HG02973 (cell line): ENCODE measurements at regions not wholly inside any gene's neighbourhood (a gene's known extent, or its start where the extent isn't known, plus 50 kb on each side); places are given as distances from the start of the nearest gene placed in this dataset.
"Not testable (repeated sequence)": the region's sequence is repeated elsewhere in the genome, so short reads cannot be mapped to it uniquely, and the experiment has no call there.

Source experiments
- ATAC-seq: cut with Tn5 transposase; IDR thresholded peaks from one replicate; pipeline ENCODE4 v1.9.1; 2021; ENCODE audit warnings: moderate library complexity; ENCODE audit not compliant: unreplicated experiment

GRCh38 chr7:81487516-81487915, 282.3 kb downstream of the HGF start:
- no peak for ATAC-seq

DNA sequence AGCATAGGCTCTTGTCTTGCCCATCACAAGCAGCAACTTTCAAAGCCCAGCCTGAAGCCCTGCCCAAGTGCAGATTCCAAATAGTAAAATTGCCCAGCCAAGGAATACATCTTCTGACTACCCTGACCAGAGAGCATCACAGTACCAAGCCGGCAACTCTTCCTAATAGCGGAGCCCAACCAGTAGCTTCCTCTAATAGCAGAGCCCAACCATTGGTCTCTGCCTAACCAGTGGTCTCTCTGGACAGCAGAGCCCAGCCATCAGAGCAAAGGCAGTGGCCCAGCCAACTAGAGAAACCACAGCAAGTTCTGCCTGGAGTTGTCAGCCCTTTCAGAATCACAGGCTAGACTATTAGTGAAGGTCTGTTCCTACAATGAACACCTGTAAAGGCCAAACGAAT, 285.6 kb downstream of the HGF start:
- ATAC-seq, result no peak

- ATAC-seq, result no peak
Observed at GRCh38 chr7:81482600-81483186, 287.2 kb downstream of the HGF start.

- no peak for ATAC-seq
Observed at GRCh38 chr7:81478664-81479063, 291.2 kb downstream of the HGF start.

- not testable (repeated sequence) for ATAC-seq
Observed at GRCh38 chr7:81478201-81478600, 291.6 kb downstream of the HGF start.

DNA sequence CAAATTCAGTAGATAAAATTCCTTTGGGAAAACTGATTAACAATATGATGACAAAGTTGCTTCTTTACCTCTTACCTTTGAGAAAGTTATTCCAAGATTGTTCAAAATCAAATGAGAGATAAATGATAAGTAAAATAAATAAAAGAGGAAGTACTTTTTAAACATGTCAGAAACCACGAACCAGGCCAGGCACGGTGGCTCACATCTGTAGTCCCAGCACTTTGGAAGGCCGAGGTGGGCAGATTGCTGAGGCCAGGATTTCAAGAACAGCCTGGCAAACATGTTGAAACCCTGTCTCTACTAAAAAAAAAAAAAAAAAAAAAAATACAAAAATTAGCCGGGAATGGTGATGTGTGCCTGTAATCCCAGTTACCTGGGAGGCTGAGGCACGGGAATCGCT, 296.6 kb downstream of the HGF start:
- no peak for ATAC-seq

GRCh38 chr7:81470724-81471379, 299.0 kb downstream of the HGF start:
- ATAC-seq, result no peak

- peak; percentile 72 for ATAC-seq
Observed at GRCh38 chr7:81469869-81470723, 299.8 kb downstream of the HGF start.

GRCh38 chr7:81469153-81469868, 300.5 kb downstream of the HGF start:
- no peak for ATAC-seq

DNA sequence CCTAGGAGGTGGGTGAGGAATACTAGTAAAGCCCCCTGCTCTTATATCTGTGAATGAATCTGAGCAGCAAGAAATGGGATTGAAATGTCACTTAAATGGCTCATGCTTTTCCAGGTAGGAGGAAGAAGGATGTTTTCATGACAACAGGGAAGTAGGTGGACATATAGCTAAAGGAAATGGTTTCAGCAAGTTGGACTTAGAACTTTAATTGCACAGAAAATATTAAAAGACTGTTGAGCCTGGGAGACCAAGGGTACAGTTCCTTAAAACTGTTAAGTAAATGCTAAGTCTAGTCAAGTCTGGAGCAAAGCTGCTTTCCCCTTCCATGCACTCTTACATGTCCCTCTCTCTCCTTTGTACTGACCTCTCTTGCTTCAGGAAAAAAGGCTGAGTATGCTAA, 301.3 kb downstream of the HGF start:
- no peak for ATAC-seq

GRCh38 chr7:81467964-81468363, 301.9 kb downstream of the HGF start:
- ATAC-seq, result no peak

DNA sequence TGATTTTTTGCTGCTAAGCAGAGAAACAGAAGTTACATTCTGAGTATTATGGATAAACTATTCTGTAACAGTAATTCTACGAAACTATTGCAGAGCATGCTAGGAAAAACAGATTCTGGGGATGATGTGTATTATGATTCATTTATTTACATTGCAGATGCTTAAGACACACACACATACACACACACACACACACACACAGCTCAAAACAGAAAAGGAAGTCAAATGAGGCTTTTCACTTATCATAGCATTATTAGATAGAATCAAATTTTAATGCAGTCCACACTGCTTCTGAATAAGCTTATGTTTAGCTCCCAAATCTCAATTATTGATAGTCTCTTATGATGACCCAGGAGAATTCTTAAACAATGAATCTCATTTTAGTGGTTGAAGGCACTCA, 307.2 kb downstream of the HGF start:
- no peak for ATAC-seq

GRCh38 chr7:81460250-81461045, 309.4 kb downstream of the HGF start:
- ATAC-seq, result no peak

- ATAC-seq, result no peak
Observed at GRCh38 chr7:81459485-81459884, 310.4 kb downstream of the HGF start.

- no peak for ATAC-seq
Observed at GRCh38 chr7:81457852-81458522, 311.9 kb downstream of the HGF start.

- not testable (repeated sequence) for ATAC-seq
Observed at GRCh38 chr7:81453770-81454169, 316.1 kb downstream of the HGF start.

DNA sequence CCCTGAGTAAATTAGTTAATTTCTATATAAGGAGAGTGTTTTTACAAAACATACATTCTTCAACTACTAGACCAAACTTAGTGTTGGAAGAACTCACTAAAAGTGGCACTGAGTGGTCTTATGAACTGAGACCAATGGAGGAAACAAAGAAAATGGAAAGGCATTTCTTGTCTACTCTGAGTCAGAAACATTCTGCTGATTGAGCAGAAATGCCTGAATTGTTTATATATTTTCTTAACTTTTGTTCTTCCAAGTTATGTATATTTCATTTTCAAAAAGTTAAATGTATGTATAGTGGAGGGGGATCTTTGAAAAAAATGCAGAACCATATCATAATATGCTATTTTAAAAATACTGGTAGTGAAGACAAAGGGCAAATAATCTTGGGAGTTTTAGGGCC, 320.7 kb downstream of the HGF start:
- ATAC-seq, result no peak

DNA sequence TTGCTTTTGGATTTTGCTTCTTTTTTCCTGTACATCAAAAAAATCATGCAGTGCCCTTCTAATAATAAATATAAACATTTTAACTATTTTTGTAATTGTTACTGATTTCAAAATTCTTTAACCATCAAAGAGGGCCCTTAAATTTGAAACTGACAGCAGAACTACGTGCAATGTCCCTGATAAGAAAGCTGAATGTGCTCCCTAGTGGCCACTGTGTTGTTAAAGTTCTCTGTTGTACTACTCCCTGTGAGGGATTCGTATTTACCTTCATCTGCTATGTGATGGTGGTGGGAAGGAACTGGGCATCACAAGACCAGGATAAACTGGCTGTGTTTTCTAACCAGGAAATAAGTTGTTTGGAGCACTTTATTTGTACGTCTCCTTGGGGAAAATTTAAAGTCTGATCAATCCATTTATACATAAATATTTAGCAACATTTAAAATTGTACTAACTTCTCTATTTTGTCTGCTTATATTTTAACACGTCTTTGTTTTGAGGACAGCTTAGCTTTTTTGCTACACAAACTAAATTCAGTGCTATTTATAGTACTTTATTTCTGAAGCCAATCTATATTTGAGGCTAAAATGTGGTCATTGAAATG, 322.4 kb downstream of the HGF start:
- no peak for ATAC-seq

- no peak for ATAC-seq
Observed at GRCh38 chr7:81446212-81446611, 323.6 kb downstream of the HGF start.

- no peak for ATAC-seq
Observed at GRCh38 chr7:81445462-81445861, 324.4 kb downstream of the HGF start.
